Fibroblast of lung (primary cell): ENCODE measurements at regions not wholly inside any gene's neighbourhood (a gene's known extent, or its start where the extent isn't known, plus 50 kb on each side); places are given as distances from the start of the nearest gene placed in this dataset.

ENCODE experiments used
- EZH2 ChIP-seq: IDR thresholded peaks from 2 replicates; pipeline ENCODE4 v1.5.1; 2012; ENCODE audit warnings: low read length, control low read depth, mild to moderate bottlenecking; ENCODE audit errors: missing control alignments
- TF ChIP-seq, protein P1 (sequence below), 2 donors: IDR thresholded peaks in 1 of 2; conservative IDR thresholded peaks in 1 of 2; 1 replicate in 1 of 2; 2 replicates in 1 of 2; pipeline ENCODE4 v1.5.1; 2011 to 2012; ENCODE audit warnings: low read length in 2 of 2, control low read depth in 1 of 2, inconsistent platforms in 1 of 2, low read depth in 1 of 2, mild to moderate bottlenecking in 1 of 2

DNA sequence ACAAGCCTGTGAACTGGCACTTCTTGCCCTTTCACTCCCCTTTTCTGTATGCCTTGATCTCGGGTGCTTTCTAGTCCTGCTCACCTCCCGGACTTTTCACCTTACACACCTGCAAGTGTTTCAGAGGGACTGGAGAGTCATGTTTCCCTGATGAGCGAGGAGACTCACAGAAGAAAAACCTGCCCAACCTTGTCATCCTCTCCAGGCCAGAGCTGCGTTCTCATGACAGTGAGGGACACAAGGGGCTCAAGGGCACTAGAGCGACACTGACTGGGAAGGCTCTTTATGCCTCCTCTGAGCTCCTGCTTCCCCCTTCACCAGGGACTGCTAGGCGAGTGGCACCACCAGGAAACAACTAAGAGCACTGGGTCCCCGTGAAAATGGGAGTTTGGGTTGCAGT, 376.9 kb upstream of the RPS23 start:
- TF ChIP-seq, protein P1, sequence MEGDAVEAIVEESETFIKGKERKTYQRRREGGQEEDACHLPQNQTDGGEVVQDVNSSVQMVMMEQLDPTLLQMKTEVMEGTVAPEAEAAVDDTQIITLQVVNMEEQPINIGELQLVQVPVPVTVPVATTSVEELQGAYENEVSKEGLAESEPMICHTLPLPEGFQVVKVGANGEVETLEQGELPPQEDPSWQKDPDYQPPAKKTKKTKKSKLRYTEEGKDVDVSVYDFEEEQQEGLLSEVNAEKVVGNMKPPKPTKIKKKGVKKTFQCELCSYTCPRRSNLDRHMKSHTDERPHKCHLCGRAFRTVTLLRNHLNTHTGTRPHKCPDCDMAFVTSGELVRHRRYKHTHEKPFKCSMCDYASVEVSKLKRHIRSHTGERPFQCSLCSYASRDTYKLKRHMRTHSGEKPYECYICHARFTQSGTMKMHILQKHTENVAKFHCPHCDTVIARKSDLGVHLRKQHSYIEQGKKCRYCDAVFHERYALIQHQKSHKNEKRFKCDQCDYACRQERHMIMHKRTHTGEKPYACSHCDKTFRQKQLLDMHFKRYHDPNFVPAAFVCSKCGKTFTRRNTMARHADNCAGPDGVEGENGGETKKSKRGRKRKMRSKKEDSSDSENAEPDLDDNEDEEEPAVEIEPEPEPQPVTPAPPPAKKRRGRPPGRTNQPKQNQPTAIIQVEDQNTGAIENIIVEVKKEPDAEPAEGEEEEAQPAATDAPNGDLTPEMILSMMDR (conservative IDR thresholded peaks at IDR 0.05 in 1 of 2, IDR thresholded peaks at IDR 0.05 in 1 of 2; ENCODE audit: low read depth in 1 of 2, low read length in 2 of 2), result no peak
- no peak for TF ChIP-seq EZH2
